AG09319 (cell line): ENCODE measurements at regions not wholly inside any gene's neighbourhood (a gene's known extent, or its start where the extent isn't known, plus 50 kb on each side); places are given as distances from the start of the nearest gene placed in this dataset.

Source experiments
- DNase-seq: peaks from one replicate; pipeline ENCODE4 v3.0.0-alpha.2; 2010; ENCODE audit warnings: low read depth; ENCODE audit errors: extremely low read depth
- TF ChIP-seq, protein P1 (sequence below): IDR thresholded peaks from 2 replicates; pipeline ENCODE4 v1.5.1; 2011; ENCODE audit warnings: low read depth, mild to moderate bottlenecking, inconsistent platforms, low read length, moderate library complexity

- DNase-seq: peak; percentile 48
- TF ChIP-seq, protein P1, sequence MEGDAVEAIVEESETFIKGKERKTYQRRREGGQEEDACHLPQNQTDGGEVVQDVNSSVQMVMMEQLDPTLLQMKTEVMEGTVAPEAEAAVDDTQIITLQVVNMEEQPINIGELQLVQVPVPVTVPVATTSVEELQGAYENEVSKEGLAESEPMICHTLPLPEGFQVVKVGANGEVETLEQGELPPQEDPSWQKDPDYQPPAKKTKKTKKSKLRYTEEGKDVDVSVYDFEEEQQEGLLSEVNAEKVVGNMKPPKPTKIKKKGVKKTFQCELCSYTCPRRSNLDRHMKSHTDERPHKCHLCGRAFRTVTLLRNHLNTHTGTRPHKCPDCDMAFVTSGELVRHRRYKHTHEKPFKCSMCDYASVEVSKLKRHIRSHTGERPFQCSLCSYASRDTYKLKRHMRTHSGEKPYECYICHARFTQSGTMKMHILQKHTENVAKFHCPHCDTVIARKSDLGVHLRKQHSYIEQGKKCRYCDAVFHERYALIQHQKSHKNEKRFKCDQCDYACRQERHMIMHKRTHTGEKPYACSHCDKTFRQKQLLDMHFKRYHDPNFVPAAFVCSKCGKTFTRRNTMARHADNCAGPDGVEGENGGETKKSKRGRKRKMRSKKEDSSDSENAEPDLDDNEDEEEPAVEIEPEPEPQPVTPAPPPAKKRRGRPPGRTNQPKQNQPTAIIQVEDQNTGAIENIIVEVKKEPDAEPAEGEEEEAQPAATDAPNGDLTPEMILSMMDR: no peak
These were observed 505.9 kb downstream of the ZIC1 start for GRCh38 chr3:147915057-147915456.

DNA sequence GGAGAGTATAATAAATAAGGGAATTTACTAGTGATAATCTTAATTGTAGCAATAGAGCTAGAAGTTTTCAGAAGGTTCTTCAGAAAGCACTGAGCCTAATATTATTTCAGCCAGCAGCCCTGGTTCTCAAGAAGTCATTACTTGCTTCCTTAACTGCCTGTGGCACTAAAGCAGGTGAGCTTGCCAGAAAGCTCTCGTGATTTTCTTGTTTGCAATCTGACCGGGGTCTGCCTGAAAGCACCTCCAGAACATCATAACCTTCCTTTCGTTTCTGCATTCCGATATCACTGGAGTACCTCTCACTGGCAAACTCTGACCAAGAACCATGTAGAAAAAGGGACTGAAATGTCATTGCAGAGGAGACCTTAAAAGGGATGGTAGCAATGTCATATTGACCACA, 510.3 kb downstream of the ZIC1 start:
- TF ChIP-seq, protein P1: no peak

DNA sequence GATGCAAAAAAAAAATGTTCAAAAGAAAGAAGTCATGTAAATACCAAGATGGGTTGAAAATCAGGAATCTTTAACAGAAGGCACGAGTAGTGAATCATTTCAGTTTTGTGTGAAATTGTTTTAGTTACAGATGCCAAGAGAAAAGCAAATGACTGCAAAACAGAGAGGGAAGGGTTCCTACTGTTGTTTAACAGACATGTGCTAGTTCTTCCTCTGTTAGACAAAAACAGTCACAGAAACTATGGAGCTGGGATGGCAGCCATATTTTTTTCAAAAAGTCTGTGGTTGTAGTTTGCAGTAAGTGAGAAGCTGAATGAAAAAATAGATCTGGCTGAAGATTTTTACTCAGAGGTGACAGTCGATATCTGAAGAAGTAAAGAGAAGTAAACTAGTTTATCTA, 511.9 kb downstream of the ZIC1 start:
- TF ChIP-seq, protein P1: no peak
- peak; percentile 32 for DNase-seq

More for the DNA sequence above, 510.3 kb downstream of the ZIC1 start:
- no peak for DNase-seq

DNA sequence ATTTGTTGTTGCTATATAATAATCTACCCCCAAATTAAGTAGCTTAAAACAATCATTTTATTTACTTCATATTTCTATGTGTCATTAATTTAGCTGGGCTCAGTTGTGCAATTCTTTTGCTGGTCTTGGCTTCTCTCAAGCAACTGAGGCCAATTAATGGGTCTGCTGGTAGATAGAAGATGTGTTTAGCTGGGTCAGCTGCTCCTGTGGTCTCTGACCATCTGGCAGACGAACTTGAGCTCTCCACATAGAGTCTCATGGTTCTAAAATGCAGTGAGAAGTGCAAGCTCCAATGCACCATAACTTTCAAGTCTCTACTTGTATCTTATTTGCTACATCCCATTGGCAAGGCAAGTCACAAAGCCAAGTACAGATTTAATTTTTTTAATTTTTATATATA, 515.6 kb downstream of the ZIC1 start:
- TF ChIP-seq, protein P1: no peak
- no peak for DNase-seq

DNA sequence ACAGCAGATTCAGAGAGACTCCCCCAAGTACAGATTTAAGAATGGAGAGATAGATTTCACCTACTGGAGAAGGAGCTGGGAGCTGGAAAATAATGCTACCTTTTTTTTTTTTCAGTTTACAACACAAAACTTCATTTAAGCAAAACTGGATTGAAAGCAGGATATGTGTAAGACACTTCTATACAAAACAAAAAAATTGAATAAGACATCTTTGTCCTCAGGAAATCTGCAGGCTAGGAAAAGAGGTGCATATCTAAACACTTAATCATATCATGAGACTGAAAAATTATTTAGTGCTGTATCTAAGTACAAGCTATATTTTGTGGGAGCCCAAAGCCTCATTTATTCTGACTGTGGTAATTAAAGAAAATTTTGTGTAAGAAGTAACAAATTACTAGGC, 516.1 kb downstream of the ZIC1 start:
- TF ChIP-seq, protein P1: no peak
- no peak for DNase-seq

GRCh38 chr3:147930232-147930807, 521.2 kb downstream of the ZIC1 start:
- TF ChIP-seq, protein P1: no peak
- no peak for DNase-seq

DNA sequence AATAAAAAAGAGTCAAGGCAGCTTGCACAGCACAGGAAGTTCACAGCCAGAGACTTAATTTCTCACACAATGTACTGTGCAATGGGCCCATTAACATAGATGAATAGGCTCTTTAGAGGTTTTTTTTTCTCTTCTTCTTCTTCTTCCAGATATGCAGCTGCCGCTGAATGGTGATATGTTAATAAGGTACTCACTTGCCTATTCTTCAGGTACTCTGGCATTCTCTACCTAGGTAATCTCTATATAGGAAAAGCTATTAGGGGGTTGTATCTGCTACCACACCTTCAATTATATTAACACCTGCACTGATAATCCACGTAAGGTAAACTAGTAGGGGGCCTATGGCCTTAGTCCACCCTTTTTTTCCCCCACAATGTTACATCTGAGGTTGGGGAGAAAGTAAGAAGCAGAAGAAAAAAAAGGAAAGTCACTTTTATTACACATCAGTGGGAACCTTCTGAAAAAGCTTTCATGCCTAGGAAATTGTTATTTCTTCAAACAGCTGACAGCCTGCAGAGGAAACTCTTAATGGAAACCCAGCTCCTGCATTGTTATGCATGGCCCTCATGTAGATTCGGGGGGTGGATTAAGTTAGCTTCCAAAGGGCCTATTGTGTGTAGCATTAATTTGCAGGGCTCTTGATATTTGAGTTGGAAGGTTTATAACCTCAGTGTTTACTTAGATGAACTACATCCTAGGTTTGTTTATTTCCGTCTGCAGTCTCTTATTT, 525.5 kb downstream of the ZIC1 start:
- DNase-seq: no peak
- TF ChIP-seq, protein P1: no peak
